ENCODE measurements at regions not wholly inside any gene's neighbourhood (a gene's known extent, or its start where the extent isn't known, plus 50 kb on each side); places are given as distances from the start of the nearest gene placed in this dataset.

DNA sequence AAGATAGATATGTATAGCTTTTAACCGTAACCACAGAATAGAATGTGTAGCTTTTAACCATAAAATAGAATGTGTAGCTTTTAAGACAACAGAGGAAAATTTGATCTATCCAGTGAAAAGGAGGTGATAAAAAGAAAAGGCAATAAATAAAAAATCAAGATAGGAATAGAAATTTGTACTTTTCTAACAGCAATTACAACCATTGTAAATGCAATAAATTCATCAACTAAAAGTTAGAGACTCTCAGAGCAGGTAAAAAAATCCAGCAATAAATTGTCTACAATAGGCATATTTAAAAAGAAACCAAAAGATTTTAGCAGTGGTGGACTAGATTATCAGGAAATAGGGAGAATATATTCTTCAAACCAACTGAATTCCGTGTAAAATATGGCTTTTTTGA, 63.8 kb upstream of the ABHD2 start:
- TF ChIP-seq, protein P1, sequence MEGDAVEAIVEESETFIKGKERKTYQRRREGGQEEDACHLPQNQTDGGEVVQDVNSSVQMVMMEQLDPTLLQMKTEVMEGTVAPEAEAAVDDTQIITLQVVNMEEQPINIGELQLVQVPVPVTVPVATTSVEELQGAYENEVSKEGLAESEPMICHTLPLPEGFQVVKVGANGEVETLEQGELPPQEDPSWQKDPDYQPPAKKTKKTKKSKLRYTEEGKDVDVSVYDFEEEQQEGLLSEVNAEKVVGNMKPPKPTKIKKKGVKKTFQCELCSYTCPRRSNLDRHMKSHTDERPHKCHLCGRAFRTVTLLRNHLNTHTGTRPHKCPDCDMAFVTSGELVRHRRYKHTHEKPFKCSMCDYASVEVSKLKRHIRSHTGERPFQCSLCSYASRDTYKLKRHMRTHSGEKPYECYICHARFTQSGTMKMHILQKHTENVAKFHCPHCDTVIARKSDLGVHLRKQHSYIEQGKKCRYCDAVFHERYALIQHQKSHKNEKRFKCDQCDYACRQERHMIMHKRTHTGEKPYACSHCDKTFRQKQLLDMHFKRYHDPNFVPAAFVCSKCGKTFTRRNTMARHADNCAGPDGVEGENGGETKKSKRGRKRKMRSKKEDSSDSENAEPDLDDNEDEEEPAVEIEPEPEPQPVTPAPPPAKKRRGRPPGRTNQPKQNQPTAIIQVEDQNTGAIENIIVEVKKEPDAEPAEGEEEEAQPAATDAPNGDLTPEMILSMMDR (conservative IDR thresholded peaks at IDR 0.05): no peak
- no peak for TF ChIP-seq ZFX (IDR thresholded peaks at IDR 0.05)
